ENCODE measurements at regions not wholly inside any gene's neighbourhood (a gene's known extent, or its start where the extent isn't known, plus 50 kb on each side); places are given as distances from the start of the nearest gene placed in this dataset.

GRCh38 chr11:127624306-127624856 lies 623.8 kb upstream of the KIRREL3 start:
- DNase-seq: no peak

GRCh38 chr11:127622686-127623085 lies 622.1 kb upstream of the KIRREL3 start:
- no peak for DNase-seq

GRCh38 chr11:127620671-127621070 lies 620.1 kb upstream of the KIRREL3 start:
- no peak for DNase-seq

- DNase-seq: no peak
These were observed 619.4 kb upstream of the KIRREL3 start for GRCh38 chr11:127619946-127620345.

- DNase-seq: no peak
These were observed 618.2 kb upstream of the KIRREL3 start for GRCh38 chr11:127618721-127619120.

- DNase-seq: no peak
These were observed 615.6 kb upstream of the KIRREL3 start for GRCh38 chr11:127616158-127616557.

GRCh38 chr11:127612607-127613006 lies 612.0 kb upstream of the KIRREL3 start:
- DNase-seq: no peak

- no peak for DNase-seq
These were observed 608.6 kb upstream of the KIRREL3 start for GRCh38 chr11:127609025-127609773.

- DNase-seq: no peak
These were observed 607.0 kb upstream of the KIRREL3 start for GRCh38 chr11:127607487-127608085.

GRCh38 chr11:127601578-127601977 lies 601.0 kb upstream of the KIRREL3 start:
- no peak for DNase-seq

GRCh38 chr11:127600674-127601073 lies 600.1 kb upstream of the KIRREL3 start:
- DNase-seq: no peak

- no peak for DNase-seq
These were observed 597.9 kb upstream of the KIRREL3 start for GRCh38 chr11:127598476-127598875.

GRCh38 chr11:127596433-127596832 lies 595.9 kb upstream of the KIRREL3 start:
- no peak for DNase-seq

- no peak for DNase-seq
These were observed 591.8 kb upstream of the KIRREL3 start for GRCh38 chr11:127592371-127592770.

- DNase-seq: no peak
These were observed 589.7 kb upstream of the KIRREL3 start for GRCh38 chr11:127590314-127590713.

GRCh38 chr11:127588431-127588830 lies 587.9 kb upstream of the KIRREL3 start:
- no peak for DNase-seq

- DNase-seq: no peak
These were observed 586.9 kb upstream of the KIRREL3 start for GRCh38 chr11:127587511-127587910.

GRCh38 chr11:127576210-127576609 lies 575.6 kb upstream of the KIRREL3 start:
- no peak for DNase-seq

- DNase-seq: no peak
These were observed 573.9 kb upstream of the KIRREL3 start for GRCh38 chr11:127574478-127574877.

- no peak for DNase-seq
These were observed 568.3 kb upstream of the KIRREL3 start for GRCh38 chr11:127568891-127569290.

- no peak for DNase-seq
These were observed 566.8 kb upstream of the KIRREL3 start for GRCh38 chr11:127567237-127567932.

- DNase-seq: no peak
These were observed 564.2 kb upstream of the KIRREL3 start for GRCh38 chr11:127564810-127565209.

GRCh38 chr11:127559978-127560377 lies 559.4 kb upstream of the KIRREL3 start:
- no peak for DNase-seq

- DNase-seq: no peak
These were observed 551.9 kb upstream of the KIRREL3 start for GRCh38 chr11:127552446-127552845.
